Lower lobe of right lung (tissue), 2 donors: ENCODE measurements at regions not wholly inside any gene's neighbourhood (a gene's known extent, or its start where the extent isn't known, plus 50 kb on each side); places are given as distances from the start of the nearest gene placed in this dataset.
"Not testable (repeated sequence)": the region's sequence is repeated elsewhere in the genome, so short reads cannot be mapped to it uniquely, and the experiment has no call there.

Experiments
- ATAC-seq, 2 donors: fragments of 200-7000 bp; cut with Tn5 transposase; one replicate each; pipeline ENCODE4 v1.9.1; 2020 to 2022; ENCODE audit warnings: mild to moderate bottlenecking in 2 of 2, moderate library complexity in 2 of 2
- DNase-seq: peaks from one replicate; pipeline ENCODE4 v3.0.0-alpha.2; 2020
- H3K27ac ChIP-seq: fragments of 200-600 bp; one replicate; pipeline ENCODE4 v1.8.0; 2022
- H3K27me3 ChIP-seq: fragments of 200-600 bp; one replicate; pipeline ENCODE4 v1.8.0; 2022; ENCODE audit warnings: low read depth
- H3K36me3 ChIP-seq: fragments of 200-600 bp; one replicate; pipeline ENCODE4 v1.8.0; 2022; ENCODE audit warnings: mild to moderate bottlenecking
- H3K4me1 ChIP-seq: fragments of 200-600 bp; one replicate; pipeline ENCODE4 v1.8.0; 2022
- H3K4me3 ChIP-seq: fragments of 200-600 bp; one replicate; pipeline ENCODE4 v1.8.0; 2022; ENCODE audit warnings: mild to moderate bottlenecking
- H3K9me3 ChIP-seq: fragments of 200-600 bp; one replicate; pipeline ENCODE4 v1.8.0; 2022
- intact Hi-C: fragments of 100-400 bp; cut with DNase I; formaldehyde crosslinking; loops from one replicate; pipeline ENCODE4 v1.11.0; 2022
- TF ChIP-seq, protein P1 (sequence below): fragments of 200-600 bp; IDR thresholded peaks from one replicate; pipeline ENCODE4 v1.8.0; 2022; ENCODE audit warnings: antibody characterized with exemption, mild to moderate bottlenecking
- donor health status: DM: no; HTN: yes; CAD: no; lungs with severe emphysema.

DNA sequence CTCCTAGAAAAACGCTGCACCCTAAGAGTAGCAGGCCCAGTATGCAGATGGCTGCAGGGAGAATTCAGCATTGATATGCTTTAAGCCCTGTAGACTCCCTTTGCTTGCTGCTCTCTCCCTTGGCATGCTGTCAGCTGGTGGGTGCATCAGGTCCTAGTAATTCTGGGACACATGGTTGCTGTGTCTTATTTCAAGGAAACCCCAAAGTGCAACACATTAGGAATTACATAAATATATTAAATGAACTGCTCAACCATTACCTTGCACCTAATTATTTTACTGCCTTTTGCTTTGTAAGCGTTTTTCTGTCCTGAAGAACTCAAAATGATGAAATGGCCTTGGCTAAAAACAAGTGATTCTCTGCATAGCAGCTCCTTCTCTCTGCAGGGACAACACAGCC is 516.3 kb downstream of the ZIC3 start:
- TF ChIP-seq, protein P1, sequence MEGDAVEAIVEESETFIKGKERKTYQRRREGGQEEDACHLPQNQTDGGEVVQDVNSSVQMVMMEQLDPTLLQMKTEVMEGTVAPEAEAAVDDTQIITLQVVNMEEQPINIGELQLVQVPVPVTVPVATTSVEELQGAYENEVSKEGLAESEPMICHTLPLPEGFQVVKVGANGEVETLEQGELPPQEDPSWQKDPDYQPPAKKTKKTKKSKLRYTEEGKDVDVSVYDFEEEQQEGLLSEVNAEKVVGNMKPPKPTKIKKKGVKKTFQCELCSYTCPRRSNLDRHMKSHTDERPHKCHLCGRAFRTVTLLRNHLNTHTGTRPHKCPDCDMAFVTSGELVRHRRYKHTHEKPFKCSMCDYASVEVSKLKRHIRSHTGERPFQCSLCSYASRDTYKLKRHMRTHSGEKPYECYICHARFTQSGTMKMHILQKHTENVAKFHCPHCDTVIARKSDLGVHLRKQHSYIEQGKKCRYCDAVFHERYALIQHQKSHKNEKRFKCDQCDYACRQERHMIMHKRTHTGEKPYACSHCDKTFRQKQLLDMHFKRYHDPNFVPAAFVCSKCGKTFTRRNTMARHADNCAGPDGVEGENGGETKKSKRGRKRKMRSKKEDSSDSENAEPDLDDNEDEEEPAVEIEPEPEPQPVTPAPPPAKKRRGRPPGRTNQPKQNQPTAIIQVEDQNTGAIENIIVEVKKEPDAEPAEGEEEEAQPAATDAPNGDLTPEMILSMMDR, result no peak

DNA sequence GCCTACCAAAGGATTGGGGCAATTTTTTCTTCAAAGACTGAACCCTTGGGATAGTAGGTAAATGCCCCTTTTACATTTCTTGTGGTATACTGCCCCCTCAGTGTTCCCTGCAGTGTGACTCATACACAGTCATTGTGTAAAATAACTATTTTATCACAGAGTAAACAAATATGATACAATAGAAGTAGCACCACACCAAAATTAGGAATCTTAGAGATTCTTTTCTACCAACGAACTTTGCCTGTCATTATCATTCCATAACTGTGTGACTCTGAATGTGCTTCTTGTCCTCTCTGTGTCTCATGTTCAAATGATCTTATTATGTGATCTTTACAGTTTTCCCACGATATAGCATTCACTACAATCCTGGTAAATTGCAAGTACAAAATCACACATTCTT is 517.0 kb downstream of the ZIC3 start:
- Histone ChIP-seq H3K27ac (no peak overlapping the region), H3K4me3 (no peak overlapping the region), H3K4me1 (no peaks in the 10 kb centered on the region), H3K36me3 (no peaks in the 10 kb centered on the region), H3K9me3 (no peaks in the 10 kb centered on the region), H3K27me3 (no peaks in the 10 kb centered on the region)
- no peak for DNase-seq
- TF ChIP-seq, protein P1, result no peak
- ATAC-seq, result no peak
- intact Hi-C loops, result no loop called here

More for the DNA sequence above, 516.3 kb downstream of the ZIC3 start:
- Histone ChIP-seq H3K27me3 (no peaks in the 10 kb centered on the region), H3K4me1 (no peaks in the 10 kb centered on the region), H3K4me3 (no peak overlapping the region), H3K9me3 (no peaks in the 10 kb centered on the region), H3K27ac (no peak overlapping the region), H3K36me3 (no peaks in the 10 kb centered on the region)
- ATAC-seq, result no peak
- DNase-seq, result no peak
- intact Hi-C loops, result no loop called here

DNA sequence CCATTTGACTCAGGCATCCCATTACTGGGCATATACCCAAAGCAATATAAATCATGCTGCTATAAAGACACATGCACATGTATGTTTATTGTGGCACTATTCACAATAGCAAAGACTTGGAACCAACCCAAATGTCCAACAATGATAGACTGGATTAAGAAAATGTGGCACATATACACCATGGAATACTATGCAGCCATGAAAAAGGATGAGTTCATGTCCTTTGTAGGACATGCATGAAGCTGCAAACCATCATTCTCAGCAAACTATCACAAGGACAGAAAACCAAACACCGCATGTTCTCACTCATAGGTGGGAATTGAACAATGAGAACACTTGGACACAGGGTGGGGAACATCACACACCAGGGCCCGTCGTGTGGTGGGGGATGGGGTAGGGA is 545.0 kb downstream of the ZIC3 start:
- H3K36me3 ChIP-seq, ATAC-seq, H3K27me3 ChIP-seq, intact Hi-C loops, H3K4me3 ChIP-seq, H3K4me1 ChIP-seq, H3K27ac ChIP-seq, DNase-seq, H3K9me3 ChIP-seq: not testable (repeated sequence)

GRCh38 chrX:138127314-138127713 is 561.4 kb downstream of the ZIC3 start:
- intact Hi-C loops, result no loop called here
- Histone ChIP-seq H3K27ac (no peak overlapping the region), H3K4me3 (no peak overlapping the region), H3K36me3 (no peaks in the 10 kb centered on the region), H3K9me3 (no peaks in the 10 kb centered on the region), H3K4me1 (no peaks in the 10 kb centered on the region), H3K27me3 (no peaks in the 10 kb centered on the region)
- TF ChIP-seq, protein P1, result no peak
- DNase-seq (no peak), ATAC-seq (no peak)

DNA sequence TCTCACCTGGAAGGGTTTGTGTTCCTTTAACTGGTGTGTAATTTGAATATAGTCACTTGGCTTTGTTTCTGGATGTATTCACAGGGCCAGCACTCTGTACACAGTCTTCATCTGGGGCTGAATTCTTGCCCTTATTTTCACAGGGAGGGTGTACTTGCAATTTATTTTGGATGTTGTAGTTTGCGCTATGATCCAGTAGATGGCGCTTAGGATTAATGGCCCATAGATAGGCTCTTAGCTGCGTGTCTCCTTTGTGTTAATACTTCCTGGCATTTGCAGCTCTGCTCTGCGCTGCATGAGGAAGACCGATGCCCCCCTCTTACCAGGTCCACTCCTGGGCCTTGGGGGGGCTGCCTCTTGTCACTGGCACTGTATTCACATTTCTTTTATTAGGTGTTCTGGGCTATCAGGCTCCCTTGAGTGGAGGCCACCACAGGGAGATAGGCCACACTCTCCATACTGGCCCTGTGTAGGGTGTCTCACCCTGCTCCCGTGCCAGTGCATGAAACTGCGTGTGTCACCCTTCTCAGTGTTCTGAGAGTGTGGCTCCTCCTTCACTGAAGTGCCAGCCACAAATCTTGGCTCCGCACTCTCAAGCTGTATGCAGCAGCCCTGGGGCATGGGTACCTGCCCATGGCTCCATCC is 562.2 kb downstream of the ZIC3 start:
- Histone ChIP-seq H3K9me3 (no peaks in the 10 kb centered on the region), H3K4me3 (no peak overlapping the region), H3K27ac (no peak overlapping the region), H3K36me3 (no peaks in the 10 kb centered on the region), H3K27me3 (no peaks in the 10 kb centered on the region), H3K4me1 (no peaks in the 10 kb centered on the region)
- intact Hi-C loops, result no loop called here
- ATAC-seq (peak in 1 of 2 donors; percentile 76), DNase-seq (no peak)
- TF ChIP-seq, protein P1, result peak; percentile 50

- Histone ChIP-seq H3K27me3 (no peaks in the 10 kb centered on the region), H3K4me1 (no peaks in the 10 kb centered on the region), H3K9me3 (no peaks in the 10 kb centered on the region), H3K36me3 (no peaks in the 10 kb centered on the region), H3K4me3 (no peak overlapping the region), H3K27ac (no peak overlapping the region)
- ATAC-seq (no peak), DNase-seq (no peak)
- TF ChIP-seq, protein P1, result no peak
- intact Hi-C loops, result no loop called here
Measured at GRCh38 chrX:138150709-138151108, 560.8 kb downstream of the FGF13 start.
